SK-N-SH (cell line): ENCODE measurements at regions not wholly inside any gene's neighbourhood (a gene's known extent, or its start where the extent isn't known, plus 50 kb on each side); places are given as distances from the start of the nearest gene placed in this dataset.

Experiments used
- CTCF ChIA-PET: fragments of 300-600, 350-600 bp; formaldehyde crosslinking; extraction: SDS; loops from one replicate; lab custom pipeline; 2021; lab: Yijun Ruan, JAX
- POLR2A ChIA-PET: fragments of 350-600 bp; sonication (Branson Sonifier 250); formaldehyde crosslinking; extraction: SDS; loops from one replicate; lab custom pipeline; 2020; ENCODE audit warnings: antibody characterized with exemption, inconsistent platforms; lab: Yijun Ruan, JAX
- DNase-seq: peaks from one replicate; pipeline ENCODE4 v3.0.0; 2012
- H2AFZ ChIP-seq: fragments of 200-600 bp; sonication (generic); 2 replicates; pipeline ENCODE4 v1.8.1; 2016; ENCODE audit warnings: antibody characterized with exemption, mild to moderate bottlenecking, low read depth
- H3F3A ChIP-seq: fragments of 200-600 bp; sonication (generic); replicated peaks from 2 replicates; pipeline ENCODE3; 2016; ENCODE audit warnings: antibody characterized with exemption, mild to moderate bottlenecking; ENCODE audit not compliant: insufficient read depth
- H3K27ac ChIP-seq, 2 experiments: fragments of 200-500 bp in 1 of 2; fragments of 200-600 bp in 1 of 2; sonication (Bioruptor generic) in 1 of 2; sonication (generic), shearing (Covaris generic) in 1 of 2; 2 replicates each; pipeline versions ENCODE4 v1.5.1 to v1.6.1; 2014 to 2016; ENCODE audit warnings: low read depth in 2 of 2, inconsistent platforms in 1 of 2, low read length in 1 of 2, mild to moderate bottlenecking in 1 of 2, mixed read lengths in 1 of 2
- H3K27me3 ChIP-seq: fragments of 200-600 bp; sonication (generic), shearing (Covaris generic); 2 replicates; pipeline ENCODE4 v1.6.1; 2016; ENCODE audit warnings: mixed run types; ENCODE audit not compliant: insufficient read depth
- H3K36me3 ChIP-seq, 2 experiments: fragments of 200-500 bp in 1 of 2; fragments of 200-600 bp in 1 of 2; sonication (Bioruptor generic) in 1 of 2; sonication (generic) in 1 of 2; replicated peaks in 1 of 2; 2 replicates each; pipeline versions ENCODE3 to v1.5.1; 2014 to 2016; ENCODE audit warnings: low read length in 1 of 2, mild to moderate bottlenecking in 1 of 2; ENCODE audit not compliant: insufficient read depth in 2 of 2, control insufficient read depth in 1 of 2
- H3K4me1 ChIP-seq, 2 experiments: fragments of 200-500 bp in 1 of 2; fragments of 200-600 bp in 1 of 2; sonication (Bioruptor generic) in 1 of 2; sonication (generic), shearing (Covaris generic) in 1 of 2; 2 replicates each; pipeline versions ENCODE4 v1.5.1 to v1.6.1; 2014 to 2016; ENCODE audit warnings: low read depth in 1 of 2, low read length in 1 of 2, mixed run types in 1 of 2; ENCODE audit not compliant: insufficient read depth in 2 of 2, control insufficient read depth in 1 of 2
- H3K4me2 ChIP-seq: fragments of 200-600 bp; sonication (generic), shearing (Covaris generic); 2 replicates; pipeline ENCODE4 v1.6.1; 2017; ENCODE audit warnings: mixed run types
- H3K4me3 ChIP-seq, 2 experiments: fragments of 200-500 bp in 1 of 2; fragments of 200-600 bp in 1 of 2; sonication (Bioruptor generic) in 1 of 2; sonication (generic), shearing (Covaris generic) in 1 of 2; 2 replicates each; pipeline versions ENCODE4 v1.5.1 to v1.8.1; 2014 to 2016; ENCODE audit warnings: low read depth in 2 of 2, inconsistent platforms in 1 of 2, low read length in 1 of 2, mild to moderate bottlenecking in 1 of 2, mixed read lengths in 1 of 2, moderate library complexity in 1 of 2
- H3K79me2 ChIP-seq: fragments of 200-600 bp; sonication (generic); 2 replicates; pipeline ENCODE4 v1.8.1; 2017; ENCODE audit warnings: mild to moderate bottlenecking; ENCODE audit not compliant: insufficient read depth
- H3K9ac ChIP-seq: fragments of 200-600 bp; sonication (generic); 2 replicates; pipeline ENCODE4 v1.6.1; 2017; ENCODE audit warnings: mixed run types
- H3K9me2 ChIP-seq: fragments of 200-600 bp; sonication (generic); 2 replicates; pipeline ENCODE4 v1.6.1; 2017; ENCODE audit warnings: mixed run types
- H3K9me3 ChIP-seq: fragments of 200-600 bp; sonication (generic); 2 replicates; pipeline ENCODE4 v1.6.1; 2017; ENCODE audit warnings: mixed run types, mild to moderate bottlenecking, moderate library complexity
- H4K20me1 ChIP-seq: fragments of 200-600 bp; sonication (generic); 2 replicates; pipeline ENCODE4 v1.6.1; 2017; ENCODE audit warnings: mild to moderate bottlenecking, mixed run types; ENCODE audit not compliant: insufficient read depth
- CTCF ChIP-seq: fragments of 200-600 bp; sonication (generic); IDR thresholded peaks from 2 replicates; pipeline ENCODE4 v1.6.1; 2017; ENCODE audit warnings: antibody characterized with exemption, mild to moderate bottlenecking, moderate library complexity
- EZH2phosphoT487 ChIP-seq: fragments of 200-600 bp; sonication (generic); IDR thresholded peaks from 2 replicates; pipeline ENCODE4 v1.6.1; 2017; ENCODE audit warnings: low read depth, mixed run types, mild to moderate bottlenecking, antibody characterized with exemption, moderate library complexity, borderline replicate concordance
- GABPA ChIP-seq: IDR thresholded peaks from 2 replicates; pipeline ENCODE4 v1.4.0; 2012; ENCODE audit warnings: low read depth, mild to moderate bottlenecking
- GATA2 ChIP-seq: sonication (generic); formaldehyde crosslinking; IDR thresholded peaks from 2 replicates; pipeline ENCODE4 v1.5.0; 2020; ENCODE audit warnings: mild to moderate bottlenecking, missing genetic modification reagents
- JUND ChIP-seq: IDR thresholded peaks from 2 replicates; pipeline ENCODE4 v1.4.0; 2012
- MAX ChIP-seq: IDR thresholded peaks from 2 replicates; pipeline ENCODE4 v1.4.0; 2012; ENCODE audit warnings: low read depth
- MEF2A ChIP-seq: IDR thresholded peaks from 2 replicates; pipeline ENCODE4 v1.4.0; 2012; ENCODE audit warnings: low read depth, borderline replicate concordance
- NFIC ChIP-seq: IDR thresholded peaks from 2 replicates; pipeline ENCODE4 v1.4.0; 2012; ENCODE audit warnings: borderline replicate concordance
- RAD21 ChIP-seq: IDR thresholded peaks from 2 replicates; pipeline ENCODE4 v1.6.1; 2012; ENCODE audit warnings: mild to moderate bottlenecking, low read length
- REST ChIP-seq: IDR thresholded peaks from 2 replicates; pipeline ENCODE4 v1.6.1; 2012; ENCODE audit warnings: mild to moderate bottlenecking, low read depth, low read length, moderate library complexity
- RFX5 ChIP-seq: IDR thresholded peaks from 2 replicates; pipeline ENCODE4 v1.6.1; 2012; ENCODE audit warnings: mild to moderate bottlenecking, improper control_type of control experiment, low read length
- RXRA ChIP-seq: IDR thresholded peaks from 2 replicates; pipeline ENCODE4 v1.4.0; 2012; ENCODE audit warnings: low read depth, mild to moderate bottlenecking, borderline replicate concordance
- SMC3 ChIP-seq: IDR thresholded peaks from 2 replicates; pipeline ENCODE4 v1.6.1; 2012; ENCODE audit warnings: low read depth, low read length, improper control_type of control experiment
- TEAD4 ChIP-seq: IDR thresholded peaks from 2 replicates; pipeline ENCODE4 v1.4.0; 2012; ENCODE audit warnings: mild to moderate bottlenecking, borderline replicate concordance; ENCODE audit not compliant: insufficient read depth
- WGBS: methylation state at CpG from one replicate; pipeline ENCODE4 v1.1.6; 2017; ENCODE audit warnings: low lambda C conversion rate; 5-methylcytosine and 5-hydroxymethylcytosine counted together
- TF ChIP-seq, protein P1 (sequence below): IDR thresholded peaks from 2 replicates; pipeline ENCODE4; 2012
- TF ChIP-seq, protein P2 (sequence below): IDR thresholded peaks from 2 replicates; pipeline ENCODE4 v1.4.0; 2012; ENCODE audit warnings: low read depth, borderline replicate concordance

GRCh38 chr4:145277011-145277410, 96.6 kb upstream of the OTUD4 start (continued):
- TF ChIP-seq MEF2A, result no peak

DNA sequence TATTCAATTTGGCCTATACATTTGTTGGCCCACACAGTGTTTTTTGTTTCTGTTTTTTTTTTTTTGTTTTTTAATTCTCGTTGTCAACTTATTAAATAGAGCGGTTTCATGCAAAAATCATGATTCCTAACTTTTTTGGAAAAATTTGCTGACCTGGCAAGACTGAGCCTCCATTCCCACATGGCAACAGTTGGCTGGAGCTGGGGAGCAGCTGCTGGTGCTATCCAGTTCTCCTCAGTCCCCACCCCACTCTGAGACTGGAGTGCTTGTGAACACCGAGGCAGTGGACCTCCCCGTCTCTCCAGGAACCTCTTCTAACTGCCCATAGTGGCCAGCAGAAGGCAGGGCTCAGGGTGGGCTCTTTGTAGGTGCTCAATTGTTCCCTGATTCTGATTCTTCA, 95.7 kb upstream of the OTUD4 start:
- Histone ChIP-seq H3K9ac (no peak overlapping the region), H3F3A (peaks cover 14% of the 10 kb centered on the region), H2AFZ (no peak overlapping the region), H3K4me1 (peaks cover 5 to 12% of the 10 kb centered on the region in 2 experiments; a peak in 3 of 4 replicates), H3K4me2 (no peak overlapping the region), H3K27me3 (no peaks in the 10 kb centered on the region), H3K9me2 (no peaks in the 10 kb centered on the region), H3K9me3 (no peaks in the 10 kb centered on the region), H3K27ac (no peak overlapping the region), H4K20me1 (no peaks in the 10 kb centered on the region), H3K4me3 (no peak overlapping the region), H3K36me3 (no peaks in the 10 kb centered on the region), H3K79me2 (no peaks in the 10 kb centered on the region)
- ChIA-PET POLR2A (no interaction called here), CTCF (interaction anchor here (1.0 kb wide), 1 partner anchor 11 kb away, joined by 3 read pairs; no protein-coding TSS in a partner anchor)
- WGBS, result 76% methylated on average over 4 of the region's 4 CpGs
- TF ChIP-seq JUND (no peak), MEF2A (no peak), GATA2 (CRISPR knock-in tag) (no peak), SMC3 (no peak), REST (no peak), TEAD4 (no peak), CTCF (no peak), NFIC (no peak), RAD21 (no peak), RXRA (no peak), GABPA (no peak), EZH2phosphoT487 (no peak), RFX5 (no peak), MAX (no peak)
- TF ChIP-seq, protein P1, sequence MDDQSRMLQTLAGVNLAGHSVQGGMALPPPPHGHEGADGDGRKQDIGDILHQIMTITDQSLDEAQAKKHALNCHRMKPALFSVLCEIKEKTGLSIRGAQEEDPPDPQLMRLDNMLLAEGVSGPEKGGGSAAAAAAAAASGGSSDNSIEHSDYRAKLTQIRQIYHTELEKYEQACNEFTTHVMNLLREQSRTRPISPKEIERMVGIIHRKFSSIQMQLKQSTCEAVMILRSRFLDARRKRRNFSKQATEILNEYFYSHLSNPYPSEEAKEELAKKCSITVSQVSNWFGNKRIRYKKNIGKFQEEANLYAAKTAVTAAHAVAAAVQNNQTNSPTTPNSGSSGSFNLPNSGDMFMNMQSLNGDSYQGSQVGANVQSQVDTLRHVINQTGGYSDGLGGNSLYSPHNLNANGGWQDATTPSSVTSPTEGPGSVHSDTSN, result no peak
- TF ChIP-seq, protein P2, sequence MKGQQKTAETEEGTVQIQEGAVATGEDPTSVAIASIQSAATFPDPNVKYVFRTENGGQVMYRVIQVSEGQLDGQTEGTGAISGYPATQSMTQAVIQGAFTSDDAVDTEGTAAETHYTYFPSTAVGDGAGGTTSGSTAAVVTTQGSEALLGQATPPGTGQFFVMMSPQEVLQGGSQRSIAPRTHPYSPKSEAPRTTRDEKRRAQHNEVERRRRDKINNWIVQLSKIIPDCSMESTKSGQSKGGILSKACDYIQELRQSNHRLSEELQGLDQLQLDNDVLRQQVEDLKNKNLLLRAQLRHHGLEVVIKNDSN, result no peak
- DNase-seq, result no peak
